ENCODE measurements at regions not wholly inside any gene's neighbourhood (a gene's known extent, or its start where the extent isn't known, plus 50 kb on each side); places are given as distances from the start of the nearest gene placed in this dataset.
"Not testable (repeated sequence)": the region's sequence is repeated elsewhere in the genome, so short reads cannot be mapped to it uniquely, and the experiment has no call there.

DNA sequence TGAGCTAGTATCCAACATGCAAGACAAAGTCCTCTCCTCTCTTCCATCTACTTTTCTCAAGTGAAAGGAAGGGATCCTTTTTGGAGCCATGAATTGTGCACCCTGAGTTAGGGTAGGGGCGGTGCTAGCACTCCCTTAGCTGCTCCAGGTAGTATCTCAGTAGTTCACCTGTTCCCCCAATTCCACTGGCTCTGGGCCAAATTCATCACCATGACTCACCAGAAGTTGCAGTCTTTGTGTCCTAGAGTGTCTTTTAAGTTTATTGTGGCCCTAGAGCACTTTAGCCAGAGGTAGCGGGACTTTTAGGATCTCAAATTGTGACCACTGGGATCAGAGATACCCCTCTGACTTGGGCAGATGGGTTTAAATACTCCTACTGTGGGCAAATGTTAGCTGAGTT, 398.6 kb upstream of the ANO5 start:
- FAIRE-seq (no peak), DNase-seq (ENCODE audit: low read depth) (peak; percentile 14)
- Histone ChIP-seq H3K4me3 (ENCODE audit: low read depth, low read length) (no peak overlapping the region), H3K27me3 (ENCODE audit: control insufficient read depth, insufficient read depth, low read length) (no peaks in the 10 kb centered on the region), H3K36me3 (ENCODE audit: control insufficient read depth, insufficient read depth, low read length) (no peaks in the 10 kb centered on the region)
- TF ChIP-seq, protein P1, sequence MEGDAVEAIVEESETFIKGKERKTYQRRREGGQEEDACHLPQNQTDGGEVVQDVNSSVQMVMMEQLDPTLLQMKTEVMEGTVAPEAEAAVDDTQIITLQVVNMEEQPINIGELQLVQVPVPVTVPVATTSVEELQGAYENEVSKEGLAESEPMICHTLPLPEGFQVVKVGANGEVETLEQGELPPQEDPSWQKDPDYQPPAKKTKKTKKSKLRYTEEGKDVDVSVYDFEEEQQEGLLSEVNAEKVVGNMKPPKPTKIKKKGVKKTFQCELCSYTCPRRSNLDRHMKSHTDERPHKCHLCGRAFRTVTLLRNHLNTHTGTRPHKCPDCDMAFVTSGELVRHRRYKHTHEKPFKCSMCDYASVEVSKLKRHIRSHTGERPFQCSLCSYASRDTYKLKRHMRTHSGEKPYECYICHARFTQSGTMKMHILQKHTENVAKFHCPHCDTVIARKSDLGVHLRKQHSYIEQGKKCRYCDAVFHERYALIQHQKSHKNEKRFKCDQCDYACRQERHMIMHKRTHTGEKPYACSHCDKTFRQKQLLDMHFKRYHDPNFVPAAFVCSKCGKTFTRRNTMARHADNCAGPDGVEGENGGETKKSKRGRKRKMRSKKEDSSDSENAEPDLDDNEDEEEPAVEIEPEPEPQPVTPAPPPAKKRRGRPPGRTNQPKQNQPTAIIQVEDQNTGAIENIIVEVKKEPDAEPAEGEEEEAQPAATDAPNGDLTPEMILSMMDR (IDR thresholded peaks at IDR 0.05; ENCODE audit: insufficient read depth, low read length, severe bottlenecking) = no peak

- Histone ChIP-seq H3K4me3 (ENCODE audit: low read depth, low read length) (no peak overlapping the region), H3K36me3 (ENCODE audit: control insufficient read depth, insufficient read depth, low read length) (no peaks in the 10 kb centered on the region), H3K27me3 (ENCODE audit: control insufficient read depth, insufficient read depth, low read length) (no peaks in the 10 kb centered on the region)
- TF ChIP-seq, protein P1 (IDR thresholded peaks at IDR 0.05; ENCODE audit: insufficient read depth, low read length, severe bottlenecking) = no peak
- DNase-seq (ENCODE audit: low read depth) (no peak), FAIRE-seq (no peak)
Observed at GRCh38 chr11:21798216-21798615, 394.7 kb upstream of the ANO5 start.

- not testable (repeated sequence) for H3K4me3 ChIP-seq (ENCODE audit: low read depth, low read length); FAIRE-seq
Observed at GRCh38 chr11:21804523-21804922, 388.4 kb upstream of the ANO5 start.

DNA sequence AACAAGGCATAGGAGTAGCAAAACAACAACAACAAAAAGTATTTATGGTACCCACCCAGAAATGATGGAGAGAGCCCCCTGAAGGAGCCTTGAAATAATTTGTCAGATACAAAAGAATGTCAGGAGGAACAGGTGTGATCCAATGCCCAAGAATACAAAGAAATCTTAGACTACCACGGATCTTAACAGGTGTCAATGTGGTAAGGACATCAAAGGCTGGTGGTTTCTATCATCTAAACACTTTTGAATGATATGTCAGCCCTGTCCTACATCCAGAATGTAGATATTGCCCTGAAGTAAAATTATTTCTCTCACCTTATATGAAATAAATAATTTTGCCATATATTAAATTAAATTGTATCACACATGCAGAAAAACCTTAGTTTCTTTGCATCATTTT, 386.4 kb upstream of the ANO5 start:
- FAIRE-seq (no peak), DNase-seq (ENCODE audit: low read depth) (no peak)
- no peaks in the 10 kb centered on the region for H3K36me3 ChIP-seq (ENCODE audit: control insufficient read depth, insufficient read depth, low read length)
- no peak overlapping the region for H3K4me3 ChIP-seq (ENCODE audit: low read depth, low read length)
- TF ChIP-seq, protein P1 (IDR thresholded peaks at IDR 0.05; ENCODE audit: insufficient read depth, low read length, severe bottlenecking) = no peak
- H3K27me3 ChIP-seq (ENCODE audit: control insufficient read depth, insufficient read depth, low read length) = no peaks in the 10 kb centered on the region

More at GRCh38 chr11:21804523-21804922, 388.4 kb upstream of the ANO5 start:
- DNase-seq (ENCODE audit: low read depth); H3K36me3 ChIP-seq (ENCODE audit: control insufficient read depth, insufficient read depth, low read length); H3K27me3 ChIP-seq (ENCODE audit: control insufficient read depth, insufficient read depth, low read length): not testable (repeated sequence)

- H3K4me3 ChIP-seq (ENCODE audit: low read depth, low read length) = no peak overlapping the region
- no peaks in the 10 kb centered on the region for H3K27me3 ChIP-seq (ENCODE audit: control insufficient read depth, insufficient read depth, low read length)
- TF ChIP-seq, protein P1 (IDR thresholded peaks at IDR 0.05; ENCODE audit: insufficient read depth, low read length, severe bottlenecking) = no peak
- DNase-seq (ENCODE audit: low read depth) = no peak
- no peak for FAIRE-seq
- no peaks in the 10 kb centered on the region for H3K36me3 ChIP-seq (ENCODE audit: control insufficient read depth, insufficient read depth, low read length)
Observed at GRCh38 chr11:21806947-21807346, 385.9 kb upstream of the ANO5 start.

DNA sequence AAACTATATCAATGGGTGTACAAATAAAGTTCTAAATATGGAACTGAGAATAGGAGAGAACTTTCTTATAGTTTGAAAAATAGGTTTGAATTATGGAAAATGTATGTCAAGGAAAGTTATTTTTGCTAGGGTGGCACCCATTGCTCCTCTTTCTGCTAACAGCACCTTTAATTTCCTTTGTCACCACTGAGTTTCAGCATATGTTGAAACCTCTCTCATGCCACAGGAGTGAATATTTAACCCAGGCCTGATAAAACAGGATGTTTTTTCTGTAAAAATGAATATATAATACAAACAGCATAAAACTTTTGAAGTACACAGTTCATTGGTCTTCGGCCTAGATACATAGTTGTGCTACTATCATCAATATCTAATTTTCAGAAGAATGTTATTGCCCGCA, 385.5 kb upstream of the ANO5 start:
- Histone ChIP-seq H3K36me3 (ENCODE audit: control insufficient read depth, insufficient read depth, low read length) (no peaks in the 10 kb centered on the region), H3K4me3 (ENCODE audit: low read depth, low read length) (no peak overlapping the region), H3K27me3 (ENCODE audit: control insufficient read depth, insufficient read depth, low read length) (no peaks in the 10 kb centered on the region)
- DNase-seq (ENCODE audit: low read depth) = no peak
- TF ChIP-seq, protein P1 (IDR thresholded peaks at IDR 0.05; ENCODE audit: insufficient read depth, low read length, severe bottlenecking) = no peak
- no peak for FAIRE-seq
